ENCODE measurements at regions not wholly inside any gene's neighbourhood (a gene's known extent, or its start where the extent isn't known, plus 50 kb on each side); places are given as distances from the start of the nearest gene placed in this dataset.

DNA sequence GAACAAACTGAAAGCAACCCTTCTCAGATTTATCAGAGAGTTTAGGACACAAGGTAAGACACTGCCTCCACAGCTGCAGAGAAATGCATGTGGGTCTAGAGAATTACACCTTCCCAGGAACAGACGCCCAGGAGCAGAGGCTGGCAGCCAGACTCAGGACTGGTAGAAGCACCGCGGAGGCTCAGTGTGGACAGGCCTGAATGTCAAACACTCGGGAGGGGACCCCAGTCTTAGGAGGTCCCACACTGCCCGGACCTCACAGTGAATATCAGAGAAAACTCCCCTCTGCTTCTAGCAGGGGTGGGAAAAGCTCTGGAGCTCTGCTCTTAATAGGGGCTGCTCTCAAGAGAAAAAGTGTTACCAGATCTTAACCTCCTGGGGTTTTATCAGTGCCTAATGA, 952.7 kb downstream of the BRD1 start:
- Histone ChIP-seq H3K36me3 (no peaks in the 10 kb centered on the region), H3K4me3 (no peak overlapping the region), H3K4me1 (ENCODE audit: low read depth) (no peaks in the 10 kb centered on the region), H3K27ac (no peak overlapping the region), H3K9me3 (ENCODE audit: low read depth) (no peaks in the 10 kb centered on the region), H3K27me3 (no peaks in the 10 kb centered on the region)
- TF ChIP-seq, protein P1, sequence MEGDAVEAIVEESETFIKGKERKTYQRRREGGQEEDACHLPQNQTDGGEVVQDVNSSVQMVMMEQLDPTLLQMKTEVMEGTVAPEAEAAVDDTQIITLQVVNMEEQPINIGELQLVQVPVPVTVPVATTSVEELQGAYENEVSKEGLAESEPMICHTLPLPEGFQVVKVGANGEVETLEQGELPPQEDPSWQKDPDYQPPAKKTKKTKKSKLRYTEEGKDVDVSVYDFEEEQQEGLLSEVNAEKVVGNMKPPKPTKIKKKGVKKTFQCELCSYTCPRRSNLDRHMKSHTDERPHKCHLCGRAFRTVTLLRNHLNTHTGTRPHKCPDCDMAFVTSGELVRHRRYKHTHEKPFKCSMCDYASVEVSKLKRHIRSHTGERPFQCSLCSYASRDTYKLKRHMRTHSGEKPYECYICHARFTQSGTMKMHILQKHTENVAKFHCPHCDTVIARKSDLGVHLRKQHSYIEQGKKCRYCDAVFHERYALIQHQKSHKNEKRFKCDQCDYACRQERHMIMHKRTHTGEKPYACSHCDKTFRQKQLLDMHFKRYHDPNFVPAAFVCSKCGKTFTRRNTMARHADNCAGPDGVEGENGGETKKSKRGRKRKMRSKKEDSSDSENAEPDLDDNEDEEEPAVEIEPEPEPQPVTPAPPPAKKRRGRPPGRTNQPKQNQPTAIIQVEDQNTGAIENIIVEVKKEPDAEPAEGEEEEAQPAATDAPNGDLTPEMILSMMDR (IDR thresholded peaks at IDR 0.05; ENCODE audit: low read depth, low read length), result no peak
- no peak for DNase-seq (ENCODE audit: low read depth in 1 of 2, low spot score in 1 of 2)

- Histone ChIP-seq H3K4me3 (no peak overlapping the region), H3K4me1 (ENCODE audit: low read depth) (no peaks in the 10 kb centered on the region), H3K9me3 (ENCODE audit: low read depth) (no peaks in the 10 kb centered on the region), H3K27ac (no peak overlapping the region), H3K27me3 (no peaks in the 10 kb centered on the region), H3K36me3 (no peaks in the 10 kb centered on the region)
- no peak for DNase-seq (ENCODE audit: low read depth in 1 of 2, low spot score in 1 of 2)
- TF ChIP-seq, protein P1 (IDR thresholded peaks at IDR 0.05; ENCODE audit: low read depth, low read length), result no peak
Observed at GRCh38 chr22:48873191-48873520, 954.5 kb downstream of the BRD1 start.

DNA sequence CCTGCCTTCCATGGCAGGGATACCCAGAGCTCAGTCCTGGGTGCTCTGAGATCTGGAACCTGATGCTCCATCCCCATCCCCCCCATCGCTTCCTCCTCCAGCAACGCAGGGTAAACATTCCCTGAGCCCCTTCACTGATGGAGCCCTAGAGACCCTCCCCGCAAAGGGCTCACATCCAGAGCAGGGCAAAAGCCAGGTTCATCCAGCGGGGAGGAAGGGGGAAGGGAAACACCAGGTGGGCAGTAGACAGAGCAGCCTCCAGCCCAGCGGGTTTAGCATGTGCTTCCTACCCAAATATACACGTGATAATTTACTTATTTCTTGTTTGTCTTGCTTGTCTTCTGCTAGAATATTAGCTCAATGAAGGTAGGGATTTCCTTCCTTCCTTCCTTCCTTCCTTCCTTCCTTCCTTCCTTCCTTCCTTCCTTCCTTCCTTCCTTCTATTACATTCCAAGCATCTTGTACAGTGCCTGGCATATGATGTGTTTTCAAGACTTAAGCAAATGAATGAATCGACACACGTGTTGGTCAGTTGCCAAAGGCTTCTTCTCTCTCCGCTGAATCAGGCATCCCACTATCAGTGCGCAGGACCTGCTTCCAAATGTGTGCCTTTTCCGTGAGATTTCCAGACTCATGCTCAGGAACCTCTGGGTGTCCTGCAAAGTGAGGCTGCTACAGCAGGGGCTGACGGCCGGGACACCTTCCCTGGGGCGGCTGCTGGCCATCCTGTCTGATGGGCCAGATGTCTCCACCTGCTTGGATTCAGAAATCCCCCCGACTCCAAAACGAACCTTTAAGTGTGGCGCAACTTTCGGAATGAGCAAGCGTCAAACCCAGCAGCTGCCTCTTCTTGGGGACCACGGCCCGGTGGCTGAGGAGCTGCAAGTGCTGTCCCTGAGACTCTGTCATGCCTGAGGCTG, 955.1 kb downstream of the BRD1 start:
- no peaks in the 10 kb centered on the region for H3K36me3 ChIP-seq
- TF ChIP-seq, protein P1 (IDR thresholded peaks at IDR 0.05; ENCODE audit: low read depth, low read length), result no peak

DNA sequence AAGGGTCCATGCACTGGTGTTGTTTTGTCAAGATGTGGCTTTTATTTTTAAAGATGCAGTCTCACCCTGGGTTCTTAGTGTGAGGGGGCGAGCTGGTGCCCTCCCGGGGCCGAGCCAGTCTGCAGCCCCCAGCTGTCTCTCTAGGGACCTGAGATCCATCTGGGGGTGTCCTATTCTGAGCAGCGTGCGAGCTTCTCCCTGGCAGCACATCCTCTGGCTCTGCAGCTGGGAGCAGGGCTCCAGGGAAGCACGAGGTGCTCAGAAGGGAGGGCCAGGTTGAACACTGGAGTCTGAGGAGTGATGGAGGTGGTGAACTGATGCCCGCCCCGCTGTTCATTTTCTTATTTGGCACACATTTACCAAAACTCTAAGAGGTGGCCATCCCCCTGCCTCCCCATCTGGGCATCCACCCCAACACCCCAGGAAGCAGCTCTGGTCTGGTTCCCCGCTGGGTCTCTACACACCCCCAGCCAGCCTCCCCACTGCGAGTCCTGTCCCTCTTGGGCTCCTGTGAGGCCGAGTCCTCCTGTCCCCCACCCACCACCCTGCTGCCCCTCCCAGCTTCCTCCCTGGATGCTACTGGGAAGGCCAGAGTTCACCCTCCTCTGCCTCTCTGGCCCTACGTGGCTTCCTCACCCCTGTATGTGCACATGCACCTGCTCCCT, 956.4 kb downstream of the BRD1 start:
- TF ChIP-seq, protein P1 (IDR thresholded peaks at IDR 0.05; ENCODE audit: low read depth, low read length), result no peak
- H3K4me3 ChIP-seq, result no peak overlapping the region
- no peaks in the 10 kb centered on the region for H3K9me3 ChIP-seq (ENCODE audit: low read depth)
- no peaks in the 10 kb centered on the region for H3K4me1 ChIP-seq (ENCODE audit: low read depth)
- no peaks in the 10 kb centered on the region for H3K27me3 ChIP-seq
- H3K36me3 ChIP-seq, result no peaks in the 10 kb centered on the region
- DNase-seq (ENCODE audit: low read depth in 1 of 2, low spot score in 1 of 2), result no peak
- H3K27ac ChIP-seq, result no peak overlapping the region

More for the DNA sequence above, 955.1 kb downstream of the BRD1 start:
- H3K27ac ChIP-seq, result no peak overlapping the region
- no peaks in the 10 kb centered on the region for H3K4me1 ChIP-seq (ENCODE audit: low read depth)
- DNase-seq (ENCODE audit: low read depth in 1 of 2, low spot score in 1 of 2), result no peak
- H3K4me3 ChIP-seq, result no peak overlapping the region
- no peaks in the 10 kb centered on the region for H3K27me3 ChIP-seq
- no peaks in the 10 kb centered on the region for H3K9me3 ChIP-seq (ENCODE audit: low read depth)

DNA sequence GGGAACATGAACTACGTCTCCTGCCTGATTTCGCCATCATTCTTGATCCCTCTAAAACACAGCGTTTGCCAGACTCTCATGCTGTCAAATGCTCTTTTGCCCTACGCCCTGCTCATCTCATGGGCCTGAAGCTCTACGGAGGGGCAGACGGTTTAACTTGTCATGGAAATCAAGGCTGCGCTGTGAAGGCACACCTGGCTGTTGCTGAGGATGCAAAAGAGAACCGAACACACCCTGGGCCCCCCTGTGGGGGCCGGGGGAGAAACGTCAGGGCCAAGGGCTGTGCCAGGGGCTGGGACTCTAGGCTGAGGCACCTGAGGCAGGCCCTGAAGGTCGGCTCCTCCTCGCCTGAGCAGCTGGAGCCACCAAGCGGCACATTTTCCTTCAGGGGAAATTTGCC, 957.2 kb downstream of the BRD1 start:
- Histone ChIP-seq H3K36me3 (no peaks in the 10 kb centered on the region), H3K27ac (no peak overlapping the region), H3K4me3 (no peak overlapping the region), H3K9me3 (ENCODE audit: low read depth) (no peaks in the 10 kb centered on the region), H3K4me1 (ENCODE audit: low read depth) (no peaks in the 10 kb centered on the region), H3K27me3 (no peaks in the 10 kb centered on the region)
- no peak for DNase-seq (ENCODE audit: low read depth in 1 of 2, low spot score in 1 of 2)
- TF ChIP-seq, protein P1 (IDR thresholded peaks at IDR 0.05; ENCODE audit: low read depth, low read length), result no peak
